Medulla oblongata (tissue), 1 donor: ENCODE measurements at regions not wholly inside any gene's neighbourhood (a gene's known extent, or its start where the extent isn't known, plus 50 kb on each side); places are given as distances from the start of the nearest gene placed in this dataset.
"Not testable (repeated sequence)": the region's sequence is repeated elsewhere in the genome, so short reads cannot be mapped to it uniquely, and the experiment has no call there.

Experiments used
- DNase-seq: peaks from one replicate; pipeline ENCODE4 v3.0.0-alpha.2; 2015; ENCODE audit errors: extremely low spot score

DNA sequence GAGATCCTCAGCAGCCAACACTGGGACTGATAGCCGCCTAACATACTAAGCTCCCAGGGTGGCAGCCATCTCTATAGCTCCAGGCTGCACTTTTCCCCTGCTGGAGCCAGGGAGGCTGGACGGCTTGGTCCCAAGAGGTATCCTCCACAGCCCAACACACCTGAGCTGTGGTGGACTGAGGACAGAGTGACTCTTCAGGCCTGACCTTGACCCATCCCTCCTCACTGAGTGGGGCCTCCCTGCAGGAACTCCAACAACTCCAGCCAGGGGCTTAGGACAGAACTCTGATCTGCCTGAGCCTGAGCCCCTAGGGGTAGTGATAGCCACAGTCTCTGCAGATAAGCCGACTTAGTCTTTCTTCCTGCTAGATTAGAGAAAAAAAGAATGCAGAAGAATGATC lies 958.1 kb upstream of the PRR20A start:
- DNase-seq, result no peak

DNA sequence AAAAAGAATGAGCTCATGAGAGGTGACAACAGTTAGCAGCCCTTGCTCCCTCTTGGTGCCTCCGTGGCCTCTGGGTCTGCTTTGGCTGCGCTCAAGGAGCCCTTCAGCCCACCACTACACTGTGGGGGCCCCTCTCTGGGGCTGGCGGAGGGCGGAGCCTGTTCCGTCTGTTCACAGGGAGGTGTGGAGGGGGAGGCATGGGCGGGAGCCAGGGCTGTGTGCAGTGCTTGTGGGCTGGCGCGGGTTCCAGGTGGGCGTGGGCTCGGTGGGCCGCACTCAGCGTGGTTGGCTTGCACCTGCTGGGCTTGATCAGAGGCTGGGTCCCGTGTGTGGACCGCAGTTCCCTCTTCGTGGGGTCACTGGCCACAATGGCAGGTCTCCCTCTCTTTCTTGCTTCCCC lies 953.4 kb upstream of the PRR20A start:
- DNase-seq, result no peak

DNA sequence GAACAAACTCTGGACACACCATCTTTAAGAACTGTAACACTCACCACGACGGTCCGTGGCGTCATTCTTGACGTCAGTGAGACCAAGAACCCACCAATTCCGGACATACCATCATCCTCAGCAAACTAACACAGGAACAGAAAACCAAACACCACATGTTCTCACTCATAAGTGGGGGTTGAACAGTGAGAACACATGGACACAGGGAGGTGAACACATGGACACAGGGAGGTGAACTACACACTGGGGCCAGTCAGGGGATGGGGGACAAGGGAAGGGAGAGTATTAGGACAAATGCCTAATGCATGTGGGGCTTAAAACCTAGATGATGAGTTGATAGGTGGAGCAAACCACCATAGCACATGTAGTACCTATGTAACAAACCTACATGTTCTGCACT lies 952.1 kb upstream of the PRR20A start:
- DNase-seq, result not testable (repeated sequence)

DNA sequence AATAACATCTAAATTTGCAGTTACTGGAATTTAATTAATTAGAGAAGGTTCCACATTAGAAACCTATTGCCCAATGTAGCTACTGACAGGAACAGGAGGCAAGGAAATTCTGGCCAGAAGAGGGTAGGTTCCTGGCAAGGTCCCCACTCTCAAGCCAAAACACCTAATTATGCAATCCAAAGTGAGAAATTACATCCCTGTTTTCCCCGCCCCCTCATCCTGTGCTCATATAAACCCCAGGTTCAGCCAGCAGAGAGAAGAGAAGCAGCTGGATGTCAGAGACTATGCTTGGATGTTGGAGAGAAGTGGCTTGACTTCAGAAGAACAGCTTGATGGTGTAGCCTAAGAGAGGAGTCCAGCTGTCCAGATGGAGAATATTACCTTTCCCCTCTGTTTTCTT lies 951.3 kb upstream of the PRR20A start:
- DNase-seq, result no peak

DNA sequence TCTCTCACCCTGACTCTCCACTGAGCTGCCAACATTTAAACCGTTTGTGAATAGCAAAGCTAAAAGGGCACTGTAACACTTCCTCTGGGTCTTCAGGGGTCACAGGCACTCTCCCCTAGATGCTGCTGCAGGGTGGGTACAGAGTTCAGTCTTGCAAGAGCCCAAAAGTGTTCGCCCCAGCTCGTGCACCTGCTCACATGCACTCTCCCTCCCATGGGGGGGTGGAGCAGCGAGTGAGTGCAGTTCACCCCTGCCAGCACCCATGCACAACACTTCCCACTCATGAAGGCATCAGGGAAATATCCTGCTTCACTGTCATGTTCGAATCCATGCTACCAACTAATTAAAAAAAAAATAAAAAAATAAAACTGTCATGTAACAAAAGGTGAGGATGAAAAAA lies 950.7 kb upstream of the PRR20A start:
- DNase-seq, result no peak

DNA sequence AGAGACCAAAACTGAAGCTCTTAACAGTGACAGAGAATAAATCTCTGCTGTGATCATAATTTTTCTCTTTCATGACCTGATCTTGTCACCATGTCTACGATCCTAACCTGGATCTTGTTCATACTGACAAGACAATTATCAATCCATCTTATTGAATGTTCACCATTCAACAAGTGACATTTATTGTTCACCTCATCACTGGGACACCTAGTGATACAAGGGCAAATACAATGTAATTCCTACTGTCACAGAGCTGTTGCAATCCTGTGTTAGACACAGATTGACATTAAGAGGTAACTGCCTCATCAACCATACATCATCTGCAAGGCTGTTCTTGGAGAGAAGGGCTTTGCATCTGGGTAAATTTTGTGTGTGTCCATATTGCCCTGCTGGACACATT lies 942.4 kb upstream of the PRR20A start:
- DNase-seq, result no peak

DNA sequence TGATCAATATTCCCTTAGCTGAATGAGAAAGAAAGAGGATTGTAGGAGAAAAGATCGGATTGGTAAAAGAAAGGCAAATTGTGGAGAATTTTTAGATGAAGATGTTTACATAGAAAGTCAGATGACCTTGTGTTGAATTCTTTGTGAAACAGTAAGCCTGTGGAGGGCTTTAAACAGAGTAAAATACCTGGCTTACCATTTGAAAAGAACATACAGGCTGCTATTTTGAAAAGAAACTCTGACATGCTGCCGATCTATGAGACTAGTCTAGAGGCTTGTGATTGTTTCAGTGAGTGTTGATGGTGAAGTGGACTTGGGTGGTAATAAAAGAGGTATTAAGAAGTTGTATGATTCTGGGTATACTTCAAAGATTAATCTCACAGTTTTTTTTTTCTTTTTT lies 938.9 kb upstream of the PRR20A start:
- no peak for DNase-seq

DNA sequence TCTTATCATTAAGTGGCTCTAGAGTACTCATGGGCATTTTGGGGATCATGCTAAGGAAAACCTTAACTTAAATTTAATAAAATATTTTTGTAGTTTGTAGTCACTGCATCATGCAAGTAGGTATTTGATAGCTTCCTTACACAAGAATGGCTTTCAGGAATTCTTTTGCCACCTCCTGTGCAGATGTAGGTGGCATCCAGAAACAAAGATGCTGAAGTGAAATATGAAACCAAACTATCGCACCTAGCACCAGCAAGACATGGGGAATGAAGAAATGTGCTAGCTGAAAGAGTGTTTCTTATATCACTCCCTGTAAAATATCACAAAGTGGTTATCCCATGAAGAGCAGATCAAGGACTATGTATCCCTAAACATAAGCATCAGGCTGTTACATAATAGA lies 924.5 kb upstream of the PRR20A start:
- no peak for DNase-seq

DNA sequence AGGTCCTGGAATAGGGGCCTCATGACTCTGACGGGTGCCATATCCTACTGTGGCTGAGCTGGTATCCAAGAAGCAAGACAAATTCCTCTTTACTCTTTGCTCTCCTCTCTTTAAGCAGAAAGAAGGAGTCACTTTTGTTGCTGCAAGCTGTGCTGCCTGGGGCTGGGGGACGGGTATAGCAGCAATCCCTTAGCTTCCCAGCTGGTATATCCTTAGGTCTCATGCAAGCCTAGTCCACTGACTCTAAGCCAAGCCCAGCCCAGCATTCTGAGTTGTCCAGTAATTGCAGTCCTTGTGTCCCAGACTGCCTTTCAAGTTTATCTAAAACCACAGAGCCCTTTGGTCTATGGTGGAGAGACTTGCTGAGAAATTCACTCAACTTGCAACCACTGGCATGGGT lies 893.0 kb upstream of the PRR20A start:
- DNase-seq, result no peak

DNA sequence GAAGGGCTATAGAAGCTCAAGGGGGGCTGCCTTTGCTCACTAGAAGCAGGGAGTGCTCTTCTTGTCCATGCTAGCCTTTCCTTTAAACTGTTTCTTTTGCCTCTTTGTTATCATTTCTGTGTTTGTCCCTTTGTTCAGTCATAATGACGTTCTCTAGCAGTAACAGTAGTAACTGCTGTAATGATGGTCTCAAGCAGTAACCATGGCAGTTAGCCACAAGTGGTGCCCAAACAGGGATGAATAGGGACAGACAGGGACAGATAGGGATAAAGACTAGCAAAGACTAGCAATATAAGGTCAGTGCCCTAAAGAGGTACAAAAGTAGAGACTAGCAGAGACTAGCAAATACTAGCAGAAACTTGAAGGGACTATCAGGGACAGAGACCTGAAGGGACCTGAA lies 869.0 kb upstream of the PRR20A start:
- DNase-seq, result peak; percentile 16

DNA sequence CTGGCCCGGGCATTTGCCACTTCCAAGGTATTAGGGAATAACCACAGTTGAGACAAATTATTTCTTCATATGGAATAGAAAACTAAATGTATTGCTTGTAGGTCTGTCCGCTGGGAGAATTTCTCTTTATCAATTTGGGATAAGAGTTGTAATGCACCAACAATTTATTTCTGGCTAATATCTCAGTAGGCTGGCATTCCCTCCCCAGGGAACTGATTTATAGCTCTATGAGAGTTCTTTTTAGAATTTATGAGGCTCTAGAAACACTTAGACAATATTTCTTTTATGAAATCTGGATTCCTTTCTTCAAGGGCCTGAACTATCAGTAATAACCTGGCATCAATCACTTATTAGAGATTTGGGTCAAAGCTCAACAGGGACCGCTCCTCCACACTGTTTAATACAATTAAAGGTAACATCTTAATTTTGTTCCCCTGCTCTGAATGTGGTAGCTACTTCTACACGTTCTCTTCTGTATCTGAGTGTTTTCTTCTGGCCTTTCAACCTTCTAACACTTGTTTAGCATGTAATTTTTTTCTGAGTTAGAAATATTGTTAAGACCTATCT lies 857.4 kb upstream of the PRR20A start:
- no peak for DNase-seq

DNA sequence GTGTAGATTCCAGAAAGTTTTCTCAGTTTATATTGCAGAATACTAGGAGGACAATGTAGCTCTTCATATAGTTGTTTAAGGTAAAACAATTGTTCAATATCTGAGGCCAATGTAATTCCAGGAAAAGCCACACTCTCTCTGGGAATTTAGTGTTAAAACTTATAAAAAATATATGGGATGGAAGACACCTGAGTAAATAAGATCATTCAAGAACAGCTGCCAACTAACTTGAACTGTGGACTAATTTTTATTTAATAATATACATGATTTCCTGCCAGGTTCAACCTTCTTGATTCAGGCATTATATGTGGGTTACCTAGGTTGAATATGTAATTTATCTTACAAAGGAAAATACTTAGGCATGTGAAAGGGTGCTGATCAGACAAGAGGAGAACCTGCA lies 841.1 kb upstream of the PRR20A start:
- DNase-seq, result no peak

DNA sequence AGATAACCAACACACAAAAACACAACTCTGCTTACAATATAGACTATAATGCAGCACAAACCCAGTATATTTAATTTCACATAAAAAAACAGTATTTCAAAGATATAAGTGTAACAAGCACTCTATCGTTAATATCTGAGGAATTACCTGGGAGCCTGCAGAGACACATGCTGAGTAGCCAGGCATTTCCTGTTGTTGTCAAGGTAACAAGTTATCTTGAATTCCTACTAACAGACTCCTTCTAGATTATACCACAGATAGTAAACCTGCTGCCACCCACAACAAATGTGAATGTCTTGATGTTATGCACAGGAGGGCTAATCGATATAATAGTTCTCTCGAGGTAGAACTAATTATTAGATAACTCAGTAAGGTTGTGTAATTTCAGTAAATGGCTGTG lies 826.0 kb upstream of the PRR20A start:
- DNase-seq, result no peak

DNA sequence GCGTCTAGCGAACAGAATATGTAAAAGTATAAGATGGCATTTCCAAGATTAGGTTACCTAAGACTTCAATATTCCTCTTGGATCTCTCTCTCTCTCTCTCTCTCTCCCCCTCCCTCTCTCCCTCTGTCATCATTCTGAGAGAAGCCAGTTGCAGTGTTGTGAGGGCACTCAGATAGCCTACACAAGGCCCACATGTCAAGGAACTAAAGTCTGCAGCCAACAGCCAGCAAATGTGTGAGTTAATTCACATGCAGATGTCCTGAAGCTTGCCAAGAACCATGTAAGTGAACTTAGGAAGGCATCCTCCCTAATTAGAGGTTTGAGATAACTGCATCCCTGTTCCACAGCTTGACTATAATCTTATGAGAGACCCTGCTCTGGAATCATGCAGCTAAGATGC lies 822.9 kb upstream of the PRR20A start:
- DNase-seq, result no peak

DNA sequence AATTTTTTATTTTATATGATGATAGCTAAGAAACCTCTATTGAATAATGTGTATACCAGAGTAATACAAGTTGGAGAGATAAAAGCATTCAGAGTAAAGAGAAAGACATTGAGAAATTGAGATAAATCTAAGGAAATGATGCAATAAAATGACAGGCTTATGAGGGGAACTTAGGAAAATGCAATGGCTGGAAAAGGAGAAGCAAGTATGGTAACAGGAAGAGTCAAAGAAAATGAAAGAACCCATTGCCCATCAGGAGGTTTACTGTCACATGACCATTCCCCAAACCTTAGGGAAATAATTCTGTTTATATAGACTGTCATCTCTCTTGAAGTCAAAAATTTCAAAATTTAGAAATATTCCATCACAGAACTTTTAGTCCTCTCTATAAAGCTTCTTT lies 808.0 kb upstream of the PRR20A start:
- no peak for DNase-seq

DNA sequence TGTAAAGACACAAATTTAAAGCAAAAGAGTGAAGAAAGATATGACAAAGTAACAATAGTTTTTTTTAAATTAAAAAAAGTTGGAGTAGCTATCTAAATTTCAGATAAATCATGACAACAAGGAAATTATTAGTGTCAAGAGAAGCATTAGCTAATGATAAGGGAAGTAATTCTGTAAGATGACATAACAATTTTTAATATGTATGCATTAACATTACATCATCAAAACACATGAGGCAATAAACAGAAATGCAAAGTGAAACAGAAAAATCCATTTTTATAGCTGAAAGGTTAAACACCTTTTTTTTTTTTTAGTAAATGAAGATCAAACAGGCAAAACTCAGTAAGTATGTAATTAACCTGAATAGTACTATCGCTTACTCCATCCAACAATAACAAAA lies 804.9 kb upstream of the PRR20A start:
- DNase-seq, result no peak

DNA sequence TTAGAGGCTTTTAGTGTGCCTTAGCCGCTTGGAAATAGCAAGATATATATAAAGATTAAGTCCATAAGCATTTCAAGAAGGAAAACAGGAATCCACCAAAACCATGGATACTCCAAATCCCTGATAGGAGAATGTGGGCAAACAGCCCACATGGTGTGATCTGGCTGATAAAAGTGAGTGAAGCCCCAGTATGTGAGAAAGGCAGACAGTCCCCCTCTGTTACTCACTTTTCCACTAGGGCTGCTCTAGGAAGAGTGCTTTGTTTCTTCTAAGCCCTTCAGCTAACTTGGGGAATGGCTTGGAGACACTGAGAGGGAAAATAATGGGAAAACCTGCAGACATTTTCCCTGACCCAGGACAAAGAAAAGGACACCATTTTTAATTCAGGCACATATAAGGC lies 802.3 kb upstream of the PRR20A start:
- DNase-seq, result no peak

DNA sequence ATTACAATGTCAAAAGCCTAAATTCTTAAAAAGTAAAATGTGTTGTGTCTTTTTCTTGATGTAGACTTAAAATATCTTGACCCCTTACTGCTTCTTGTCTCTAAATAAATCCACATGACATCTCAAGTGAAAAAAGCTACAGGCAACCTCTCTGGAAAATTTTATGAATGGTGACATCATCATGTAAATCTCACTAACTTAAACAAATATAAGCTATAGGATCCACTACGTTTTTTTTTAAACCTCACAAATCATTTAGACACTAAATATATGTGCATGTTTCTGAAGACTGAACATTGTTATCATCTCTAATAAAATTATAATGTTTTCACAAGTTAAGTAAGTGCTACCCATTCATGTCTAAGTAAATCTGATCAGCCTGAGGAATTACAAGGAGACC lies 793.7 kb upstream of the PRR20A start:
- no peak for DNase-seq

DNA sequence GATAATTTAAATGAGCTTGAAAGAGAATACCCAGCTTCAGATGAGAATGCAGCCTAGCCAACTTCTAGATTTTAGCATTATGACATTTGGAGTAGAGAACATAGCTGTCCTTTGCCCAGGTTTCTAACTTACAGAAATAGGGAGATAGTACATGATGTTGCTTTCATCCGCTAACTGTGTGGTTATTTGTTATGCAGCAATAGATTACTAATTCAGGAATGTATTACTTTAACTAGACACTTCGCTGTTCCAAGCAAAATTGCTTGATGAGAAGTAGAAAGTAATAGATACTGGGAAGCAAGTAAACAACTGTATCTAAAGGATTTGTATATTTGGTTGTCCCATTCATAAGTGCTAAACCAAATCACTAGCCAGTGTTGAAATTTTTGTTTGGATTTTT lies 790.9 kb upstream of the PRR20A start:
- no peak for DNase-seq

DNA sequence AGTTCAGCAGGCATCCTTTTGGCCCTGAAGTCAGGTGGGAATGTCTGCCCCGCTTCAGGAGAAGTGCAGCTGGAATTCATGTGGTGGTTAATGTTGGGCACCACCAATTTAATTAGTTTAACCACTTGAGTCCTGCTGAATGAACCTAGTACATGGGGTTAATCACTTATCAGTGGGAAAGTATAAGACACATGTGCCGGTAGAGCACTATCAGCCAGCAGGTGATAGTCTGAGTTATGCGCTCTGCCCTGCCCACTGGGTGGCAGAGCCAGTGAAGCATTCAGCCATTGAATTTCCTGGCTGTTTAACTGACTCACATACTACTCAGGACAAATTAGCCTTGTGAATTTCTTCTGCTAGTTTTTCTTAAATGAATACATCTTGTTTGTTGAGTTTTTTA lies 789.7 kb upstream of the PRR20A start:
- no peak for DNase-seq

DNA sequence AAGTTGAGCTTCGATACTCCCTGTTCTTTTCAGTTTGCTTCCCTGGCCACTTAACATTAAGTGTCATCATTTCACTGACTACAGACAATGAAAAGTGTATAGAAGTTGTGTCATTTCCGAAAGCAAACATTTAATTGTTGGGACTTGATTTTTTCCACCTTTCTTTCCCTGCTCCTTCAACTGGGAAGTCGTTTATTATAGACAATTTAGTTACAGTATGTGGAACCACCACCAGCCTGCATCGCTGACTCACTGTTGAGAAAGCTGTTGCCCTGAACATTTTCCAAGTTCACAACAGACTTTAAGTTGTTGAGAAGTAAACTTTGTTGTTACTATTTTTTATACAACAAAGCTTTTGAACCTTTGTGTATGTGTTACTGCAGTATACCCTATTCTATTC lies 788.4 kb upstream of the PRR20A start:
- DNase-seq, result no peak

DNA sequence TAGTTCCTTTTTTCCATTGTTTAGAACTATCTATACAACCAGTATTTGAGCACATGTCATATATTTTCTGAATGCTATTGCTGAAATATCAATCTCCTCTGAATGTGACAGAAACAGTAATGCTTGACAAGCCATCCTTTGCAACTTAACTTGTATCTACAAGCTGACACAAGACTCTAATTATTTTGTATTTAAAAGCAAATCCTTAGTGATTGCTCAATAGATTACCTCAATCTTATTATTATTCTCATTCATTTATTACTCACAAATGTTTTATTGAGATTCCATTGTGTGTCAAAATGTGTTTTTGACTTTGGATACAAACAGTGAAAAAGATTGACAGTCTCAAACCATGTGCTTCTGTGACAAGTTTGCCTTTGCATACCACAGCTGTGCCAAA lies 787.8 kb upstream of the PRR20A start:
- no peak for DNase-seq

DNA sequence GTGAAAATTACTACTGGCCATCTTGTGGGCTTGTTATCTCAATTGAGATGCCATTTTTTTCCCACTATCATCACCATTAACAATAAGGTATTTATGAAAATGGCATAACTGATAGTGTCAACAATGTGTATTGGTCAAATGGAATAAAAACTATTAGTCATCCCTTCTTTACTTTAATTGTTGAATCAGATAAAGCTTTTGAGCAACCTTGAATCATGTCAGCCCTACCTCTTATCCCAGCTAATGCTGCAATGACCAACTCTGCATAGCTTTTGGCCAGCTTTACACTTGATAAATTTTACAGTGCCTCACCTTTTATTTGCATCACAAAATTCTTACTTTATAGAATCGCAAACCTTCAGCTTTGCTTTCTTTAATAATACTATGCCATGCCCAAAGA lies 784.0 kb upstream of the PRR20A start:
- no peak for DNase-seq

DNA sequence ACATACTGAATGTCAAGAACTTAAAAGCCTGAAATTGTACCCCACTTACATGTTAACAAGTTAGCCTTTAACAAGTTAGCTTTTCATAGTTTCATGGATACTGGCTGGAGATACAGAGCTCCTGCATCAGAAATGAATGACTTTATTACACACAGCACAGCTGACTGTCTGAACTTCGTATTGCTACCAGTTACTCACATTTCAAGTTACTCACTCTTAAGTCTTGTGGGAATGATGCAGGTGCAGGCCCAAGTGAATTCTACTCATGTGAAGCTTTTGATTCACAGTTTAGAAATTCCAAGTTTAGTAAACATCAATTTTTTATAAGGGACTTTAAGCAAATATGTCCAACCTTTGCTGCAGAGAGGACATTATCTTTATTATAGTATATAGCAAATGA lies 762.2 kb upstream of the PRR20A start:
- no peak for DNase-seq

DNA sequence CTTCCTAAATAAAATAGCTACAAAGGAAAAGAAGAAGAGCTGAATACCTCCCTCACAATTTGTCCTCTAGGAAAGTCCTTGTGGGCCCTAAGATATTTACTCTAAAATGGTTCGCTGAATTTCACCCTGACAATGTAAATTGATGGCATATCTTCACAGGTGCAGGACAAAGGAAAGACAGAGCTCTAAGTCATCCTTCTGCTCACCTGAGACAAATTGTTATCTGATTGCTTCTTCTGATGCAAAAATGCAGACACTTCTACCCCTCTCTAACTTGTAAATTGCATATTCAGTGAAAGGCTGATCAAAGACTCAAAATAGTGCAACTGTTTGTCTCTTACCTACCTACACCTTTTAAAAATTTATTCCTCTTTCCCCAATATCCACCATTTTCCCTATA lies 747.2 kb upstream of the PRR20A start:
- DNase-seq, result no peak
